ENCODE measurements at regions not wholly inside any gene's neighbourhood (a gene's known extent, or its start where the extent isn't known, plus 50 kb on each side); places are given as distances from the start of the nearest gene placed in this dataset.

DNA sequence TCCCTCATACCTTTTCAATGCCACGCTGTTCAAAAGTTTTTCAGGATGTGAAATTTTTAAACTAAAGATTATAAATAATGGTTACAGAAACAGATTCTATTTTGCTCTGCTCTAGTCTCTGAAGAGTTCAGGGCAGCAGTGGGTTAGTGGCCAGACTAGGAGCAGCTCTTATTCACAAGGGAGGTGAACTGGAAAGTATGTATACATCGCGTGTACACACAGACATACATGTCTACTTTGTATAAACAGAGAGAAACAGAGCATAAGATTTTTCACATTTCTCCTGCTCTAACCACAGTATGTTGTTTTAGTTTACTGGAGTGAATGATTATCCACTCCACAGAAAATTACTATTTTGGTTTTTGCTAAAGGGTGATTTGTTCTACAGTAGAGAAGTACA lies 74.4 kb upstream of the CRY1 start:
- TF ChIP-seq CTCF (conservative IDR thresholded peaks at IDR 0.05) (no peak), ZFX (IDR thresholded peaks at IDR 0.05) (no peak)
